Activated CD4-positive, alpha-beta T cell treated with anti-CD3 and anti-CD28 coated beads, Interleukin-2, amount 50 U/mL, for 1 hour (primary cell): ENCODE measurements at regions not wholly inside any gene's neighbourhood (a gene's known extent, or its start where the extent isn't known, plus 50 kb on each side); places are given as distances from the start of the nearest gene placed in this dataset.

Experiments
- DNase-seq: peaks from one replicate; pipeline ENCODE4 v3.0.0-alpha.2; 2020

DNA sequence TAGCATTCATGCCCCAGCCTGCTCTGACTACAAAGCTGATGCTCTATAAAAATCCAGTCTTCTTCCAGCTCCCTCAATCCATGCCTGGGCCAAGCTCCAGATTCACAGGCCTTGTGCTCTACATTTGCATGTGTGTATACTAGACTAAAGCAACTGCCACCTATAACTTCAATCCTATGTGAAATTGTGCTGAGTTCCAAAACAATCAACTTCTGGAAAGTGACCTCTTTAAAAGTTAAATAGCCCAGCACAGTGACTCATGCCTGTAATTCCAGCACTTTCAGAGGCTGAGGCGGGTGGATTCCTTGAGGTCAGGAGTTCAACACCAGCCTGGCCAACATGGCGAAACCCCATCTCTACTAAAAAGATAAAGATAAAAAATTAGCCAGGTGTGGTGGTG is 114.3 kb upstream of the ZC3H12C start:
- no peak for DNase-seq

DNA sequence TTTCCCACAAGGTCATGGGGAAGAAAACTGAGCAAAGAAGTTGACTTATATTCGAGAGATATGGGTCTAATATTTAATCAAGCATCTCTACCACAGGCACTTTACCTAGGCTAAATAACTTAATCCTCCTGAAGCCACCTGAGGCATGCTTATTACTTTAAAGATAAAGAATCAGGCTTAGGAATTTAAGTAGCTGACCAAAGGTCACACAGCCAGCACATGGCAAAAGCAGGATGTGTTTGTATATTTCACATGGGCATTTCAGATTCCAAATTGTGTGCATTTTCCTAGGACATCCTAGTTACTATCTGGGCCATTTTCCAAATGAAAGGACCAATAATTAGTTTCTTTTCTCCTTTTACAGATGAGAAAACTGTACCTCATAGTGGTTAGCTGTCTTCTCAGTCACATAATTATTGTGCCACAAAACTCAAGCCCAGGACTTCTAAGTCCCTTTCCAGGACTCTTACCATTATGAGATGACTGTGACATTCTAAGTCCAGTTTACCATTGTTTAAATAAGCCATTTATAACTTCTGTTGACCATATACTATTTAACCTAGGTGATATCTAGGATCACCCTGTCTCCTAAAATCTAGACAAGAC is 112.1 kb upstream of the ZC3H12C start:
- no peak for DNase-seq

DNA sequence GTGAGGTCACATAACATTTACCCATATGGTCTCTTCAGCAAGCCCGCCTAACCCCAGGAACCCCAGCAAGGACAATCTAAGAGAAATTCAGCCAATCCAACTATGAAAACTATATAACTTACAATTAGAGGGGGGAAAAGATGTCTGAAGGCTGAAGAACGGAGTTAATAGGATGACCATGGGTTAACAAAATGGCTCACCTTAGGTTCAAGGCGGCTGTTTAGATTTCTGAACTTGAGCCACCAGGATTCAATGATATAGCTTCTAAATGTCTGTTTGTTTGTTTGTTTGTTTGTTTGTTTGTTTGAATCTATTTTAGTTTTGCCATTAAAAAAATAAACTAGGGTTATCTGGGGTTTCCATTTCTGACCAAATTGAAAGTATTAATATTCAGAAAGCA is 109.8 kb upstream of the ZC3H12C start:
- DNase-seq = no peak

DNA sequence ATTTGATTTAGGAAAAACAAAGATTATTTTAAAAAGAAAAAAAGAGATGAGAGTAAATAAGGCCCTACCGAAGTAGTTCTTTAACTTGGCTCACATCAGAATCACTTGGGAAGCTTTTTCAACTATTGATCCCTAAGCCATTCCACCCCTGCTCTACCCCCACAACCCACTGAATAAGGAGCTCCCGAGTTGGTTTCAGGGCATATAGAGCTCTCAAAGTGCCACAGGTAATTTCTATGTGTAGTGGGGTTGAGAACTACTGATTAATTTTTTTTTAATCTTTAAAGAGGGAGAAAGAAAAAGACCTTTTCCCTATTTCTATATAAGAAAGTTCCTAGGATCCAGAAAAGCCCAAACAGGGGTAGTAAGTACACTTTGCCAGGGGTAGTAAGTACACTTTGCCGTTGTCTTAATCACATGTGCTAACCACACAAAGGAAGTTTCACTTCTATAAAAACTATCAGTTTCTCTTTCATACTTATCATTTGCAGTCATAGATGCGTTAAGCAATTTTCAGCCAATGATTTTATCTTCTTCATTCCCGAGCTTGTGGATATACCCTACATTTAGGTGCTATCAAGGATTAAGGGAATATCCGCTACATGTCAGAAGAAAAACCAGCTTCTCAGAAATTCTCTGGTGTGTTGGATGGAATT is 108.4 kb upstream of the ZC3H12C start:
- no peak for DNase-seq

DNA sequence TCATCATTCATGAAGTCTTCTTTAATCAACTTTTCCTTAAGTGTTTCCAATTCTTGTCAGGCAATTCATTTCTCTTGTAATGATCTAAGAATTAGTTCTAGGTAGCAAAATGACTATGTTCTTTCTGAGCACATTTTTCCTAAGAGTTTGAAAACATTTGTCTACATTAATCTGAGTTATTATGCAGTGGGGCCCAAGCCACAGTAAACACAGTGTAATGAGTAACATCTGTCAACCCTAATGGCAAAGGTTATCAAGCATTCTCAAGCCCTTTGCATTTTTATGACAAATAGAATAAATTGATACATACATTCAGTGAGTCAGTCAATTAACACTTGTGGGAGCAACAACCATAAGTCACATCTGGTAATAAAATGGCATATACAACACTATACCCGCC is 106.7 kb upstream of the ZC3H12C start:
- no peak for DNase-seq

GRCh38 chr11:109991835-109992234 is 101.4 kb upstream of the ZC3H12C start:
- no peak for DNase-seq

DNA sequence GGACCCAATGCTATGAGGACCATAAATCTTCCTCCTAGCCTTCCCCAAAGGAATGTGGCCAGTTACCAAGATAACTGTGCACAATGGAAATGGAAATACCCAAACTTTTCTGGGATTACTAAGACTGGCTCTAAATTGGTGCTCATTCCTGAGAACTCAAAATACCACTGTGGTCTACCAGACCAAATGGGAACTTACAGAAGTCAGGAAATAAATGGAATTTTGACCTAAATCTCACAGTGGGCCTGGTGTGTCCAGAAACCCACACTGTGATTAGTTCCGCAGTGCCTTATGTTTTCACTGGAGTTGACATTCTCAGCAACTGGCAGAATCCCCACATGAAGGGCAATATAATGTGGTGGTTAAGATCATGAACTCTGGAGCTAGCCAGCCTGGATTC is 99.4 kb upstream of the ZC3H12C start:
- DNase-seq = no peak

DNA sequence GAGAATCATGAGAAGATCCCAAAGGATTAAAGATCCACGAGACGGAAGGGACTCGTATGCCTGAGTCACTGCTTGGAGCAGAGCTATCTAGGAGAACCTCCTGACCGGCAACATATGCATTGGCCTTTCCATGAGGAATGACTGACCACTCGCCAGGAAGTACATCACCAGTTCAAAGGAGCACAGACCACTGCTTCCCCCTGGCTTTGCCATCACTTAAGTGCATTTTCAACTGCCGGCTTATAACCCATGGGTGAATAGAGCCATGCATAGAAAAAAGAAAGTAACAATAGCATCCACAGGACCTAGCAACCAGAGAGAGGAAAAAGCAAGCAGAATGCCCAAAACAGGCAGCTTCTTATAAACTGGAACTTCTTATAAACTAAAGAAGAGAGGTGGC is 98.3 kb upstream of the ZC3H12C start:
- DNase-seq = no peak

- no peak for DNase-seq
Measured at GRCh38 chr11:109996060-109996459, 97.1 kb upstream of the ZC3H12C start.

GRCh38 chr11:109998921-109999320 is 94.3 kb upstream of the ZC3H12C start:
- no peak for DNase-seq

GRCh38 chr11:110000031-110000502 is 93.1 kb upstream of the ZC3H12C start:
- DNase-seq = no peak

GRCh38 chr11:110000850-110001249 is 92.3 kb upstream of the ZC3H12C start:
- no peak for DNase-seq

- no peak for DNase-seq
Measured at GRCh38 chr11:110003426-110003825, 89.8 kb upstream of the ZC3H12C start.

DNA sequence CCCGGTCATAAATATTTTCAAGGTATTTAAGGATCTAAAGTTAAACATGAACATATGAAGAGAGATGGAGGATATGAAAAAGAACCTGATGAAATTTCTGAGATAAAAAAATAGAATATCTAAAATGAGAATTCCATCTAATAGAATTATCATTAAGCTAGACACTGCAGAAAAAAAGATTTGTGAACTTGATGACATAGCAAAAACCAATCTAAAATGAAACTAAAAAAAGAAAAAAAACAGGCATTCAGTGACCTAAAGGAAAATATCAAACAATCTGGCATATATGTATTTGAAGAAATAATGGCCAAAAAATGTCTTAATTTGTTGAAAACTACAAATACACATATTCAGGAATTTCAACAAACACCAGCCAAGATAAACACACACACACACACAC is 81.6 kb upstream of the ZC3H12C start:
- no peak for DNase-seq

DNA sequence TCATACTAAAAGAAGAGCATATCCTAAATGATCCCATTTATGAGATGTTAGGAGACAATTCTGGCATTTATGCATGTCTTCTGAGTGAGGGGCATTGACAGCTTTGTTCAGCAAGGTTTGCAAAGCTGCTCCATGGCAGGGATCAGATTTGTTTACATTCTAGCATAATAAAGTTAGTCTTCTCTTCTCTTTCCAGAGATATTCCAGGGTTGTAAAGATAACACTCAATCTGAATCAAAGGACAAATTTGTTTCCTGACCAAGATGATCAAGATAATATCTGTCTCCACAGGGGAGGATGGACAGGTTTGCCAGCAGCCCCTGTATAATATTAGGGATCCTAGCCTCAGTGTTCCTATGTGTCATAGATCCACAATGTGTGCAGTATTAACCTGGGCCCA is 77.5 kb upstream of the ZC3H12C start:
- DNase-seq = no peak

DNA sequence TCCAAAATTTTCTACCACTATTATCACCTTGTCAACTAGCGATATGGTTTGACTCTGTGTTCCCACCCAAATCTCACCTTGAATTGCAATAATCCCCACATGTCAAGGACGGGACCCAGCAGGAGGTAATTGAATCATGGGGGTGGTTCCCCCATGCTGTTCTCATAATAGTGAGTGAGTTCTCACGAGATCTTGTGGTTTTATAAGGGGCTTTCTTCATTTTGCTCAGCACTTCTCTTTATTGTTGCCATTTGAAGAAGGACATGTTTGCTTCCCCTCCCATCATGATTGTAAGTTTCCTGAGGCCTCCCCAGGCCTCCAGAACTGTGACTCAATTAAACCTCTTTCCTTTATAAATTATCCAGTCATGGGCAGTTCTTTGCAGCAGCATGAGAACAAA is 73.5 kb upstream of the ZC3H12C start:
- no peak for DNase-seq

- DNase-seq = no peak
Measured at GRCh38 chr11:110022548-110022947, 70.6 kb upstream of the ZC3H12C start.

- no peak for DNase-seq
Measured at GRCh38 chr11:110023711-110024110, 69.5 kb upstream of the ZC3H12C start.

DNA sequence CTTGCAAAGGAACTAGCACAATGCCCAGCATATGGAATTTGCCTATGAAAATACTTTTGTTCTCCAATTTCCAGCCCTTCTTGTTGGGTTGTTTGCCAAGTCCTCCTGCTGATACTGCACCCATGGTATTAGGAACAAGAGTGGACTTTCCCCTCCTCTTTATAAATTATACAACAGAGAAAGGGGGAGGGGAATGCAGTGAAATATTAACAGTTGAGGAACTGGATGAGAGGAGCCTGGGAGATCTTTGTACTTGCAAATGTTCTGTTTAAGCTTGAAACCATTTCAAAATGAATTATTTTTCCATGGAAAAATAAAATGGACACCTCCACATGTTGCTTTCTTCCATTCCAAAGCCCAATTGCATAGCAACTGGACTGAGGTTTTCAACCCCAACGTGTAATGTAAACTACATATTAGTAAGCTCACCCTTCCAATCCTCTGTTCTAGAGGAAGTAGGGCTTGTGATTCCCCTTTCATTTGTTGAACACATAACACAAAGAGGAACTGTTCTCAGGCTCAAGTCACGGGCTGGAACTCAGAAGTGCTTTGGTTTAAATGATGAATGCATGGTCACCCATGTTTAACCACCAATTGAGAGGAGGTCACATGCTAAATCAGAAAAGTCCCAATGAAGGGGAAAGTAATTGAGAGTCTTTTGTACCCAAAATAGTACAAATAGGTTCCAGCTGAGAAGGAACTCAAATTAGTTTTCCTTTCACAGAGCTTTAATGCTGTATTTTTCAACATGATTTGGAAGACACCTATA is 66.2 kb upstream of the ZC3H12C start:
- no peak for DNase-seq

- DNase-seq = no peak
Measured at GRCh38 chr11:110027627-110028371, 65.4 kb upstream of the ZC3H12C start.

- DNase-seq = no peak
Measured at GRCh38 chr11:110028921-110029320, 64.3 kb upstream of the ZC3H12C start.

DNA sequence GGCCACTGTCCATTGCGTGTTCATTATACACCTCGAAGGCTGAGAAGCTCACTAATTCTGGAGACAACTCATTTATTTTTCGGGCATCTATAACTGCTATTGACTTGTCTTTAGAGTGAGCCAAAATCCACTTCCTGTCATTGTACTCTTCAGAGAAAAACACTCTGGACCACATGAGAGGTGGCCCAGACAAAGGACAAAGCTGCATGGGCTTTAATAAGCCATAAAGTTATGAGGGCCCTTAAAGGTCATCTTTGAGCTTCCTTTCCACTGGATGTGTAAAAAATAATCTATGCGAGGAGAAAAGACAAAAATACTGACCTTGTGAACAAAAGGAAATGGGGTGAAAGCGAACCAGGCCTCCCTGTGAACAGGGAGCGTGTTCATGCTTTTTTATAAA is 63.5 kb upstream of the ZC3H12C start:
- no peak for DNase-seq

- DNase-seq = no peak
Measured at GRCh38 chr11:110031171-110031570, 62.0 kb upstream of the ZC3H12C start.

DNA sequence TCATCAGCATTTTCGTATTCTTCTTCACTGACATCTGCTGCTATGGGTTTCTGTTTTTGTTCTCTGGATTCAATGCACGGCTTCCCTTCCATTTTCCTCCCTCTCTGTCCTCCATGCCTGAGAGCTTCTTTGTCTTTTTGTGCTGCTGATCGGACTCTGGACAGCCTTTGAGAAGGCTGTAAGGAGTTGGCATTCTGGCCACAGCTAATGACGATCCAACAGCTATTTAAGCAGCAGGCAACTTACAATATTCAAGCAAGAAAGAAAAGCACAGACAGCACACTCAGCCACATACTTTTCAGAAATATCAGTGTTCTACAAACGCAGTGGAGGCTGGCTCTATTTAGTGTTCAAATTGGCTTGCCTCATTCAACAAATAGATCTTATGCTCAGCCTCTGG is 60.9 kb upstream of the ZC3H12C start:
- no peak for DNase-seq
